GM10266 (cell line): ENCODE measurements at regions not wholly inside any gene's neighbourhood (a gene's known extent, or its start where the extent isn't known, plus 50 kb on each side); places are given as distances from the start of the nearest gene placed in this dataset.

Source experiments
- DNase-seq: peaks from one replicate; pipeline ENCODE4 v3.0.0; 2012; ENCODE audit errors: extremely low spot score
- CTCF ChIP-seq: IDR thresholded peaks from 2 replicates; pipeline ENCODE4 v1.5.1; 2012; ENCODE audit warnings: mild to moderate bottlenecking, low read depth; ENCODE audit not compliant: control insufficient read depth, insufficient read depth; ENCODE audit errors: missing control alignments

- TF ChIP-seq CTCF = no peak
Measured at GRCh38 chr4:152245680-152246079, 290.2 kb downstream of the FBXW7 start.

GRCh38 chr4:152244659-152245058 is 291.2 kb downstream of the FBXW7 start:
- DNase-seq = no peak
- no peak for TF ChIP-seq CTCF

More at GRCh38 chr4:152245680-152246079, 290.2 kb downstream of the FBXW7 start:
- DNase-seq = no peak

GRCh38 chr4:152243896-152244595 is 291.8 kb downstream of the FBXW7 start:
- no peak for TF ChIP-seq CTCF
- no peak for DNase-seq

GRCh38 chr4:152243206-152243605 is 292.7 kb downstream of the FBXW7 start:
- DNase-seq = no peak
- no peak for TF ChIP-seq CTCF

GRCh38 chr4:152240232-152240631 is 295.7 kb downstream of the FBXW7 start:
- TF ChIP-seq CTCF = no peak
- no peak for DNase-seq

GRCh38 chr4:152239216-152239615 is 296.7 kb downstream of the FBXW7 start:
- TF ChIP-seq CTCF = no peak
- no peak for DNase-seq

GRCh38 chr4:152236519-152237056 is 299.3 kb downstream of the FBXW7 start:
- TF ChIP-seq CTCF = no peak
- no peak for DNase-seq
